HG03039 (cell line): ENCODE measurements at regions not wholly inside any gene's neighbourhood (a gene's known extent, or its start where the extent isn't known, plus 50 kb on each side); places are given as distances from the start of the nearest gene placed in this dataset.

Experiments used
- ATAC-seq: cut with Tn5 transposase; IDR thresholded peaks from one replicate; pipeline ENCODE4 v1.9.1; 2021; ENCODE audit warnings: mild to moderate bottlenecking, moderate library complexity; ENCODE audit not compliant: unreplicated experiment

- no peak for ATAC-seq
Measured at GRCh38 chr6:21986703-21987102, 310.1 kb downstream of the PRL start.

- ATAC-seq = peak; percentile 91
Measured at GRCh38 chr6:21987501-21987957, 309.3 kb downstream of the PRL start.

GRCh38 chr6:21990577-21990976 is 306.3 kb downstream of the PRL start:
- ATAC-seq = no peak

- no peak for ATAC-seq
Measured at GRCh38 chr6:21992178-21992967, 304.5 kb downstream of the PRL start.

GRCh38 chr6:21993841-21994240 is 303.0 kb downstream of the PRL start:
- no peak for ATAC-seq

- no peak for ATAC-seq
Measured at GRCh38 chr6:21994821-21995220, 302.0 kb downstream of the PRL start.

GRCh38 chr6:21995318-21995717 is 301.5 kb downstream of the PRL start:
- ATAC-seq = no peak

- ATAC-seq = no peak
Measured at GRCh38 chr6:21996425-21997118, 300.3 kb downstream of the PRL start.

- no peak for ATAC-seq
Measured at GRCh38 chr6:21997119-21998037, 299.5 kb downstream of the PRL start.

GRCh38 chr6:21998582-21998981 is 298.3 kb downstream of the PRL start:
- no peak for ATAC-seq

- no peak for ATAC-seq
Measured at GRCh38 chr6:21999012-21999528, 297.8 kb downstream of the PRL start.

- ATAC-seq = no peak
Measured at GRCh38 chr6:21999741-22000140, 297.1 kb downstream of the PRL start.

- ATAC-seq = no peak
Measured at GRCh38 chr6:22001396-22002027, 295.3 kb downstream of the PRL start.

GRCh38 chr6:22003287-22003686 is 293.5 kb downstream of the PRL start:
- no peak for ATAC-seq

- ATAC-seq = no peak
Measured at GRCh38 chr6:22006795-22007194, 290.0 kb downstream of the PRL start.

GRCh38 chr6:22007469-22007868 is 289.4 kb downstream of the PRL start:
- no peak for ATAC-seq

- ATAC-seq = no peak
Measured at GRCh38 chr6:22008248-22008836, 288.5 kb downstream of the PRL start.

- ATAC-seq = no peak
Measured at GRCh38 chr6:22010102-22010501, 286.7 kb downstream of the PRL start.

- no peak for ATAC-seq
Measured at GRCh38 chr6:22015216-22015615, 281.6 kb downstream of the PRL start.

- no peak for ATAC-seq
Measured at GRCh38 chr6:22015944-22016343, 280.9 kb downstream of the PRL start.
